ENCODE measurements at regions not wholly inside any gene's neighbourhood (a gene's known extent, or its start where the extent isn't known, plus 50 kb on each side); places are given as distances from the start of the nearest gene placed in this dataset. TPM values are rescaled to one million over a fixed set of nuclear protein-coding genes. Genes with fewer than 3 reads are reported as not detected.
"Not testable (repeated sequence)": the region's sequence is repeated elsewhere in the genome, so short reads cannot be mapped to it uniquely, and the experiment has no call there.

DNA sequence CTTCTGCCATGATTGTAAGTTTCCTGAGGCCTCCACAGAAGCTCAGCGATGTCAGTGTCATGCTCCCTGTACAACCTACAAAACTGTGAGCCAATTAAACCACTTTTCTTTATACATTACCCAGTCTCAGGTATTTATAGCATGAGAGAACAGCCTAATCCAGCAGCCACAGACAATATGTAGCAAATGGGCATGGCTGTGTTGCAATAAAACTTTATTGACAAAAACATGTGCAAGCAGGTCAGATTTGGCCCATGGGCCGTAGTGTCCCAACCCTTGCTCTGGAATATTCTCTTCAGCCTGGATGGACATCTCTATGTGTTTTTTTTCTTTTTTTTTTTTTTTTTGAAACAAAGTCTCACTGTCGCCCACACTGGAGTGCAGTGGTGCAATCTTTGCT, 60.9 kb upstream of the EEF2KMT start:
- CTCF ChIA-PET: no interaction called here
- Histone ChIP-seq H3K27ac (ENCODE audit: low read depth, low read length) (no peak overlapping the region), H3K4me3 (ENCODE audit: low read depth, low read length) (no peak overlapping the region), H3K9me3 (ENCODE audit: control insufficient read depth, insufficient read depth, low read length) (no peaks in the 10 kb centered on the region), H3K27me3 (ENCODE audit: control insufficient read depth, insufficient read depth, low read length) (no peaks in the 10 kb centered on the region)
- no peak for DNase-seq (ENCODE audit: low read depth, low spot score)
- TF ChIP-seq, protein P1, sequence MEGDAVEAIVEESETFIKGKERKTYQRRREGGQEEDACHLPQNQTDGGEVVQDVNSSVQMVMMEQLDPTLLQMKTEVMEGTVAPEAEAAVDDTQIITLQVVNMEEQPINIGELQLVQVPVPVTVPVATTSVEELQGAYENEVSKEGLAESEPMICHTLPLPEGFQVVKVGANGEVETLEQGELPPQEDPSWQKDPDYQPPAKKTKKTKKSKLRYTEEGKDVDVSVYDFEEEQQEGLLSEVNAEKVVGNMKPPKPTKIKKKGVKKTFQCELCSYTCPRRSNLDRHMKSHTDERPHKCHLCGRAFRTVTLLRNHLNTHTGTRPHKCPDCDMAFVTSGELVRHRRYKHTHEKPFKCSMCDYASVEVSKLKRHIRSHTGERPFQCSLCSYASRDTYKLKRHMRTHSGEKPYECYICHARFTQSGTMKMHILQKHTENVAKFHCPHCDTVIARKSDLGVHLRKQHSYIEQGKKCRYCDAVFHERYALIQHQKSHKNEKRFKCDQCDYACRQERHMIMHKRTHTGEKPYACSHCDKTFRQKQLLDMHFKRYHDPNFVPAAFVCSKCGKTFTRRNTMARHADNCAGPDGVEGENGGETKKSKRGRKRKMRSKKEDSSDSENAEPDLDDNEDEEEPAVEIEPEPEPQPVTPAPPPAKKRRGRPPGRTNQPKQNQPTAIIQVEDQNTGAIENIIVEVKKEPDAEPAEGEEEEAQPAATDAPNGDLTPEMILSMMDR (IDR thresholded peaks at IDR 0.05; ENCODE audit: low read depth, low read length): no peak
- POLR2A ChIA-PET: no interaction called here

DNA sequence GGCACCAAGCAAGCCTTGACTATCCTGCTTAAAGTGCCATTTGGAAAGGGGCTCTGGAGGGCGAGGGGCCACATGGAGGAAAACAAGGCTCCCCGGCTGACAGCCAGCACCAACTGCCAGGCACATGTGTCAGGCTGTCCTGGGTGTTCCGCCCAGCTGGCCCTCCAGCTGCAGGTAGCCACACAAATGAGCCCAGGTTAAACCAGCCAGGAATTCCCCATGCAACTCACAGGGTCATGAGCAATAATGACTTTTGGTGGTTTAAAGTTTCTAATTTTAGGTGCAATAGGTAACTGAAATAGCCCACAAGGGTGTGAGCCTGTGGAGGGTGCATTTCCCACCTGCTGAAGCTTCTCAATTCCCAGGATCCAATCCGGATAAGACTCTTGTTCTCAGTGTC, 58.9 kb upstream of the EEF2KMT start:
- POLR2A ChIA-PET; H3K27ac ChIP-seq (ENCODE audit: low read depth, low read length); H3K9me3 ChIP-seq (ENCODE audit: control insufficient read depth, insufficient read depth, low read length); H3K4me3 ChIP-seq (ENCODE audit: low read depth, low read length); H3K27me3 ChIP-seq (ENCODE audit: control insufficient read depth, insufficient read depth, low read length); DNase-seq (ENCODE audit: low read depth, low spot score); CTCF ChIA-PET: not testable (repeated sequence)

DNA sequence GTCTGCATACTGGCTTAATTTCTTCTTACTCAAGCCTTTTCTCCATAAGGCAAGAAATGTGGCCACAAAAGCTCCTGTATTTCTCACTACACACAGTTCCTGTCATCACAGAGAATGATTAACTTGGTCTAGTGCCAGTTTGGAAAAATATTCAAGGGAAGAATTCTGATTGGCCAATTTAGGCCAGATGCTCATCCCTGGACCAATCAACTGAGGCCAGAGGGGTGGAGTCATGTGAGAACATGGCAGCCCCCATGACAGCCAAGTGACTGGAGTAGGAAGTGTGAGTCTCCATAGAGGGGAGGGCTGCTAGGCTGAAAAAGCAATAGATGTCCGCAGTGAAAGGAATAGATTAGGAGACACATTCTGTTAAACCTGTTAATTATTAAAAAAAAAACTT, 56.4 kb upstream of the EEF2KMT start:
- POLR2A ChIA-PET; DNase-seq (ENCODE audit: low read depth, low spot score); CTCF ChIA-PET; H3K4me3 ChIP-seq (ENCODE audit: low read depth, low read length); H3K27ac ChIP-seq (ENCODE audit: low read depth, low read length); H3K27me3 ChIP-seq (ENCODE audit: control insufficient read depth, insufficient read depth, low read length); H3K9me3 ChIP-seq (ENCODE audit: control insufficient read depth, insufficient read depth, low read length): not testable (repeated sequence)

DNA sequence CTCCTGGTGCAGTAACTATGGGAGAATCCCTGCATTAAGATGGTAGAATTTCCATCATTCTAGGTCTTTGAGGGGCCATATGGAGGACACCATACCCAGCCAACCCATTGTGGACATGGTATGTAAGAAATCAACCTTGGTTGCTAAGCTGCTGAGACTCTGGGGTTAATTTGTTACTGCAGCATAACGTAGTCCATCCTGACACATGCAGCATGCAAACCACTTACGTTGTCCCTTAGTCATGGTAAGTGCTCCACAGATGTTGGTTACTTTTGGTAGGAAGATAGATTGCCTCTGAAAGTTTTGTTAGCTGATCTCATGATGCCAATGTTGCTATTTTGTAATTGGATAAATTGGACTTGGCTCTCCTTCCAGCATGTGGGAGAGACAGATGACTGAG, 53.8 kb upstream of the EEF2KMT start:
- H3K27ac ChIP-seq (ENCODE audit: low read depth, low read length); DNase-seq (ENCODE audit: low read depth, low spot score); POLR2A ChIA-PET; H3K27me3 ChIP-seq (ENCODE audit: control insufficient read depth, insufficient read depth, low read length); H3K4me3 ChIP-seq (ENCODE audit: low read depth, low read length); CTCF ChIA-PET; H3K9me3 ChIP-seq (ENCODE audit: control insufficient read depth, insufficient read depth, low read length): not testable (repeated sequence)

Small RNA genes lying in the stretch of these regions (small RNA-seq; reads per million reads assigned to genes)
- not detected for gene AC007012.1 (ENCODE audit: insufficient read length, low read depth)
- not detected for gene MIR8065 (ENCODE audit: insufficient read length, low read depth)
- gene RNU6-328P (ENCODE audit: insufficient read length, low read depth): not detected
- gene RNU6-457P (ENCODE audit: insufficient read length, low read depth): not detected
- not detected for gene RNU7-99P (ENCODE audit: insufficient read length, low read depth)
- gene SNRPCP20 (ENCODE audit: insufficient read length, low read depth): not detected
